ENCODE measurements at regions not wholly inside any gene's neighbourhood (a gene's known extent, or its start where the extent isn't known, plus 50 kb on each side); places are given as distances from the start of the nearest gene placed in this dataset.

DNA sequence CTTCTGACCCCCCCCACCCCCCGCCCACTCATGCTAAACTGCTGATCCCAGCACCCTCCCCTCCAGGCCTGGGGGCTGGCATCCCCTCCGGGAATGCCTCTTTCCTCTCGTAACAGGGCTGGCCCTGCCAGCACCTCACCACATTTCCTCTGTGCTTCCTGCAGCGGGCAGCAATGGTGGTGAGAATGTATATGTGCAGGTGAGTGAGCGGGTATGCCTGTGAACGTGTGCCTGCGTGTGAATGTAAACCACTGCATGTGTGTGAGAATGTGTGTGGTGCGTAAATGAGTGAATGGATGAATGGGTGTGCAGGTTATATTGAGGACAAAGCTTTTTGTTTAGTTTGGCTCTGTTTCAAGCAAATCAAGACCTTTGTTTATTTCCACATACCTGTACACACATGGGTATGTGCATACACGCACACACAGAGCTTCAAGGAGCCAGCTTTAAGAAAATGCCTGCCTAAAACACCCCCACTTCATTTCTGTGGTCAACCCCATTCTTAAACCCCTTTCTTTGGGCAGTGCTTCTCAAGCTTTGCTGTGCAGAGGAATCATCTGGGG, 95.7 kb upstream of the SHB start:
- DNase-seq (ENCODE audit: low read depth in 4 of 4, low spot score in 1 of 4): no peak

DNA sequence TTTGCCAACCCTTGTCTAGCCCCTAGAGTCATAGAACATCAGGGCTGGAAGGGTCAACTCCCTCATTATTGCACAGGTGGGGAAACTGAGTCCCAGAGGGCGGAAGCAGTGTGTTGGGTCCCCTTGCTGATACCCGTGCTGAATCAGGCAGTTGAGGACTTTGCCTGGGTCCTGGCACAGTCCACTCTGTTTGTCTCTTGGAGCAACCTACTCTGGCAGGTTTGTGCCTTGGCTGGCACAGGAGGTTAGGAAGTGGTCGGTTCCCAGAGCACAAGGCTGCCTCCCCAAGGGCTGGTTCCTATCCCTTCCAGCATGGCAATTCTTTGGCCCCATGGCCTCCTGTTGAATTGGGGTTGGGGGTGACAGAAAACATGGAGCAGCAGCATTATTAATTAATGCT, 94.5 kb upstream of the SHB start:
- DNase-seq (ENCODE audit: low read depth in 4 of 4, low spot score in 1 of 4): no peak

DNA sequence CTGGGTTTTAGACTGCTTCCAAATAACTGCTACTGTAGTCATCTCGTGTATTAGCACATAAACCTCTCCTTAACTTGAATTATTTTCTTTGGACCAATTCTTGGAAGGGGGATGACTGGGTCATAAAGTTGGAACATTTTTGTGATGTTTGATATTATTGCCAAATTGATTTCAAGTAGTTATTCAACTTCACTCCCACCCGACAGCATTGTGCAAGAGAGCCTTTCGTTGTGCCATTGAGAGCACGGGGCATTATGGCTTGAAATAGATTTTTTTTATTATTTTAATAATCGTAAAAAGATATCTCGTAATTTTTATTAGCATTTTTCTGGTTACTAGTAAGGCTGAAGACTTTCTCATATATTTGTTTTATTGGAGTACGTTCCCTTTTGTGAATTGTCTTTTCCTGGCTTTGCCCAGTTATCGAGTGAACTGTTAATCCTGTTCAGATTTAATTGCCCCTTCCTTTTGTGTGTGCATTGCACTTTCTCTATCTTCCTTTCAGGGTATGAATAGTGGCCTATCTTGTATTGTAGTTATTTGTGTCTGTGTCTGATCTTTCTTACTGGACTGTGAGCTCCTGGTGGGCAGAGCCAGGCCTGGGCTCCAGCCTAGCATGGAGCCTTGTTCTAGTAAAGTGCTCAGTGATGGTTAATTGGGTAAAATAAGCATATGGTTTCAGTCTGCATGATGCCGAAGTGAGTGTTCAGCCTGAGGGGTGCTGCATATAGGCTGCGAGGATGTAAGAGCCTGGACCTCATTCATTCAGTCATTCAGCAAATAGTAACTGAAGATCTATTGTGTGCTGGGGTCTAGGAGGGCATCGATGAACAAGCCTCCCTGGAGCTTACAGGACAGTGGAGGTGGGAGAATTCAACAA, 93.5 kb upstream of the SHB start:
- no peak for DNase-seq (ENCODE audit: low read depth in 4 of 4, low spot score in 1 of 4)

DNA sequence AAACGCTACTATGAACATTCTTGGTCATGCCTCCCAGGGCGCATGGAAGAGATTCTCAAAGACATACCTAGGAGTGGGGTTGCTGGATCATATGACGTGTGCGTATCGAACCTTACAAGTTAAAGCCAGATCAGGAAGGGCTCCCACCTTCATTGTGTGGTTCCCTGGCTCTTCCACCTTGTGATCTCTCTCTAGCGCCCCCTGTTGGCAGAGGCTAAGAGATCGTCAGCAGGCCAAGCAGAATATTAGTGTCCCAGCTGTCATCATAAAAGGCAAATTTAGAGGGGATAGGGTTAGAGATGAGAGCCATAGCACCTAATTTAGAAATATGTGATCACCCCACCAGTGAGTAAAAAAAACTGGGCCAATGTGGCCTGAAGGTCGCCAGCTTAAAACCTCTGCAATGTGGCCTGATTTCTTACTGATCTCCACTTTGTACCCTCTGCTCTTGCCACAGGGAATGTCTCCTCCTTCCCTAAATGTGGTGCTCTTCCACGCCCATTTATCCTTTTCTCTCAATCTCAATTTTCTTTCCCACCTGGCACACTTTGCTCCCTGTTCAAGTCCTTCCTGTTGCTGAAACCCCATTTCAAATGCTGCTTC, 91.7 kb upstream of the SHB start:
- DNase-seq (ENCODE audit: low read depth in 4 of 4, low spot score in 1 of 4): peak; percentile 52 to 67 (median 56)

DNA sequence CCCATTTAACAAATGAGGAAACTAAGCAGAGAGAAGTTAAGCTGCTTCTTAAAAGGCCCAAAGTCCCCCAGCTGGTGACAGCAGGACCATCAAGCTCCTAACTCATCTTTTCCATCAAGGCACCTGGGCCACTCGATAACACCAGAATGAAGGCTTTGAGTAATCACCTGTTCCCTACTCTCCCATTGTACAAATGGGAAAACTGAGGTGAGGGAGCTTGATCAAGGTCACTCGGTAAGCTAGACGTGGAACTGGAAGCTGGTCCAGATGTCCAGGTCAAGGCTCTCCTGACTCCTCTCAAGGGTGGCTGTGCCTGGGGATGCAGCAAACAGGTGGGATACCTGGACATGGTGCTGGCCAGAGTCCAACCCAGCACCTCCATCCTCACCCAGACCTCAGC, 90.6 kb upstream of the SHB start:
- DNase-seq (ENCODE audit: low read depth in 4 of 4, low spot score in 1 of 4): no peak

DNA sequence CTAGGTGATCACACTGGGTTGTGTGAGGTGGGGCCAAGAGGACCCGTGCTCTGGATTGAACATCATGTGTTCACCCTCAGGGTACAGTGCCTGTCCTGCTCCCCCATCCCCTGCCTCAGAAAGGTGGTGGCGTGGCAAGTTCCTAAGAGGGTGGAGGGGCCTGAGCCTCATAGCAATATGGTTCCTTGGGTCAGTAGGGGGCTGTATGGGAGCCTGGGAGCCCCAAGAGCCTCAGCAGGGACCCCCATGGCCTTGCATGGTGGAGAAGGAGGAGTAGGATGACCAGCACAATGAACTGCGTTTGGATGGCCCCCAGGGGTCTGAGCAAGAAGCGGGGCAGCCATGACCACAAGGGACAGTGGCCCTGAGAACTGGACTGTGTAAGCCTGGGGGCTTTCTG, 89.6 kb upstream of the SHB start:
- no peak for DNase-seq (ENCODE audit: low read depth in 4 of 4, low spot score in 1 of 4)

DNA sequence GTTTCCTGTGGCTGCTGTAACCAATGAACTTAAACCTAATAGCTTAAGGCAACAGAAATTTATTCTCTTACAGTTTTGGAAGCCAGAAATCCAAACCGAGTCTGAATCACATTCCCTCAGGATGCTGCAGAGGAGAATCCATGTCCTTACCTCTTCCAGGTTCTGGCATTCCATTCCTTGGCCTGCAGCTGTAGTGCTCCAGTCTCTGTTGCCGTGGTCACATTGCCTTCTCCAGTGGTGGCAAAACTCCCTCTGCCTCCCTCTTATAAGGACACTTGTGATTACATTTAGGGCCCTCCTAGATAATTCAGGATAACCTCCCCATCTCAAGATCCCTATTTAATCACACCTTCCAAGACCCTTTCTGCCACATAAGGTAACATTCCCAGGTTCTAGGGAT, 88.7 kb upstream of the SHB start:
- no peak for DNase-seq (ENCODE audit: low read depth in 4 of 4, low spot score in 1 of 4)

DNA sequence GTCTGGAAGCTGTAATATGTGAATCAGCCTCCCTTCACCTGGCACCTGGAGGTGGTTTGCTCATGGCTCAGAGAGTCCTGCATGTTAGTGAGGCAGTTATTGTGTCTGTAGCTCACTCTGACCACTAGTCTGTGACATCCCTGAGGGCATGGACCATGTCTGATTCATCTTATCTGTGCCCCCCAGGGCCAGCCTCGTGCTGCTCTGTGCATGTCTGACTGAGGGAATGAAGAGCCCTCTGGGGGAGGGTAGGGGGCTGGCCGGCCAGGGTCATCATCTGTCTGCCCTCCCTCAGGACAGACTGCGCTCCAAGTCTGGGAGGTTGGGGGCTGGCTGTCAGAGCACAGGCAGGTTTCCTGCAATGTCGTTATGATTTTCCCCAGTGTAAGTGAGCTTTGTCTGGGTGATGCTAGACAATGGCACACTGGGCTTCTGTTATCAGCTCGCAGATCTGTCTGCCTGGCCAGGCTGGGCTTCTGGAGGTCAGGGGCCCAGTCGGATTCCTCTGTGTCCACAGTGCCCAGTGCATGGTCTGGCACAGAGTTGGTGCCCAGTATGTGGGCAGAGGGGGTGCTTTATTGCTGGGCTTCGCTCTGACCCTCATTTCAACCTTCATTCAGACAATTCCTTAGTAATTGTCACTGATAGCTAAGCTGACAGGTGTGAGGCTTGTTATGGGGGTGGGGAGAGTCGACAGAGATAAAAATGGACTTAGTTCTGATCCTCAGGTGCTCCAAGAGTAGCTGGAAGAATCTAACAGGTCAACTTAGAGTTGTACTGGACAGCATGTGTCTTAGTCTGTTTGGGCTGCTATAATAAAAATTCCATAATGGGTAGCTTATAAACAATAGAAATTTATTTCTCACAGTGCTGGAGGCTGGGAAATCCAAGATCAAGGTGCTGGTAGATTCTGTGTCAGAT, 85.7 kb upstream of the SHB start:
- DNase-seq (ENCODE audit: low read depth in 4 of 4, low spot score in 1 of 4): no peak

DNA sequence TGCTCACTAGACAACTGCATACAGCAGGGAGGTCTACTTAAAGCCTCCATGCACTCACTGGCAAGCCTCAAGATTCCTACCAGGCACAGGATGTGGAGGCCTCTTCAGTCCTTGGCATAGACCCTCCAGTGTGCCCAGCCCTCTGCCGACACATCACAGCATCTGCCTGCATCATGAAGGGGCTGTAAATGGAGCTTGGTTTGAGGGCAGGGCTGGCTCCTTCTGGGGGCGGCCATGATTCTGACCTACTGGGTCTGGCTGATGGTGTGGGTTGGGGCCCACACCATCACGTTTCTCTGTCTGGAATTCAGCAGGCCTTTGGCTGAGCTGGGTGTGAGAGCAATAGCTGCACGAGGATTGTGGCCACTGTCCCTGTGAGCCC, 84.9 kb upstream of the SHB start:
- no peak for DNase-seq (ENCODE audit: low read depth in 4 of 4, low spot score in 1 of 4)

DNA sequence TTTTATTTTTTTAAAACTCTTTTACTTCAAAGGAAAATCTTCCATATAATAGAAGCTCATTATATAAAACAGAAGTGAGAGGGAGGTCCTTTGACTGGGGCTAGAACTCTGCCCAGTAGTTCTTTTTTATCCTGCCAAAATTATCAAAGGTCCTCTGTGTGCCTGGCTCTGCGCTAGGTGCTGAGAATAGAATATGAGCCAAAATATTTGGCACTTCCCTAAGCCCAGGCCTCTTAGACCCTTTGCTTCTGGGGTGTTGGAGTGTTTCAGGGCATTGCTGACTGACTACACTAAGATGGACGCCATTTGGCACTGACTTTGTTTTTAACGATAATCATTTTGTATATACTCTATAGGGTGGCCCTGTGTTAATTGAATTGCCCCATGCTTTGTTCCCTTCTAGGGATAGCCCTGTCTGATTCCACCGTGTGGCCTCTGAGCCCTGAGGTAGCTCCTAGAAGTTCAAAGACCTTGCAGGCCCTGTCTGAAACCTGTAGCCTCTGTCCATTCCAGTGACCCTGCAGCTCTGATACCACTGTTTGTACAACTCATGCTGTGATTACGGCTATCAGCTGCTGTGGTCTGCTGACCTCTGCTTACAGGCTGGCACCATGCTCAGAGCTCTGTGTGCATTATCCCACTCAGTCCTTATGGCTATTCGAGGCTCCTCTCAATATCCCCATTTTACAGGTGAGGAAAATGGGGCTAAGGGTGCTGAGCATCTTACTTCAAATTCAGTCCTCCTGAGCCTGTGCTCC, 84.3 kb upstream of the SHB start:
- no peak for DNase-seq (ENCODE audit: low read depth in 4 of 4, low spot score in 1 of 4)

DNA sequence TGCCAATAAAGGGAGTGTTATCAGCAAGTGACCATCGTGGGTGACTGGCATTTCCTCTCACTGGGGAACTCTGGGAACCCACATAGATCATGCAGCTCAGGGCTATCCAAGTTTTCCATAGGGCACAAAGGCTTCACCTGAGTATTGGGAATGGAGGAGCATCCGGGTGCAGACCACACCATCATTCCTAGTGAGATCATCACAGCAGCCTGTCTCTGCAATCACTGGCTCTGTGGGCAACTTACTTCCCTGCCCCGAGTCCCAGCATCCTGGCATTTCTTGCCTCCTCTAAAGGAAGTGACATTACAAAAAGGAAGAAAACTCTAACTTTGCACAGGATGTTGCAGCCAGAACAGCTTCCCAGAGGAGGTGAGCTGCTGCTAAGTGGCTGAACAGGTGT, 80.6 kb upstream of the SHB start:
- no peak for DNase-seq (ENCODE audit: low read depth in 4 of 4, low spot score in 1 of 4)

DNA sequence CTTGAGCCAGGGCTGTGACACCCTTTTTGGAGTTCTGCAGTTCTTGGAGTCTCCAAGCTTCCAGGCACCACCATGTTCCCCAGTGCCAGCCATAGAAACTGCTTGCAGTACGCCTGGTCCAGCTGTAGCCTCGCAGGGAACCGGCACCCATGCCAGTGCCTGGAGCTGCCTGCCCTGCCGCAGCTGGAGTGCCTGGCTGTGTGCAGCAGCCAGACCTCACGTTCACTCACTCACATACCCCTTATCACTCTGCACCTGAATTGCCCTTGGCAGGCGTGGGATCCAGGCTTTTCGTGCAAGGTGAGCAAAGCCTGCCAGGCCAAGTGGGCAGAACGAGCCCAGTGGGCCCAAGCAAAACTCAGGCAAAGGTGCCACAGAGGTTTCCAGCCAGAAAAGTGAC, 77.8 kb upstream of the SHB start:
- no peak for DNase-seq (ENCODE audit: low read depth in 4 of 4, low spot score in 1 of 4)

DNA sequence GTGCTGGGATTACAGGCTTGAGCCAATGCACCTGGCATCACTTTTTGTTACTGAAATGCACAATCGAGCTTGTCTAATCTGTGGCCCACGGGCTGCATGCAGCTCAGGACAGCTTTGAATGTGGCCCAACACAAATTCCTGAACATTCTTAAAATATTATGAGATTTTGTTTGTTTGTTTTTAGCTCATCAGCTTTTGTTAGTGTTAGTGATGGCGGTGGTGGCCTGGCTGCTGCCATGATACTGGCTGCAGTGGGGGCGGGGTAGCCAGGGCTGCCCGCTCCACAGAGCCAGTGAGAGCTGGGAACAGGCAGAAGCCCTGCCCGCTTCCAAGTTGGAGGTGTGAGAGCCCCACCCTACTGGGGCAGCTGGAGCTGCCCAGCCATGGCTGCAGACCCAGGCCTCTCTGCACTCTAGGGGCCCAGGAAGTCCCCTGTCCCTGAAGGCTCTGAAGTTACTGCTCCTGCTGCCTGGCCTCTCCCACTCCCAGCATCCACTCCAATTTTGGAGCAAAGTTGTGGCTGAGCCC, 76.6 kb upstream of the SHB start:
- DNase-seq (ENCODE audit: low read depth in 4 of 4, low spot score in 1 of 4): no peak

DNA sequence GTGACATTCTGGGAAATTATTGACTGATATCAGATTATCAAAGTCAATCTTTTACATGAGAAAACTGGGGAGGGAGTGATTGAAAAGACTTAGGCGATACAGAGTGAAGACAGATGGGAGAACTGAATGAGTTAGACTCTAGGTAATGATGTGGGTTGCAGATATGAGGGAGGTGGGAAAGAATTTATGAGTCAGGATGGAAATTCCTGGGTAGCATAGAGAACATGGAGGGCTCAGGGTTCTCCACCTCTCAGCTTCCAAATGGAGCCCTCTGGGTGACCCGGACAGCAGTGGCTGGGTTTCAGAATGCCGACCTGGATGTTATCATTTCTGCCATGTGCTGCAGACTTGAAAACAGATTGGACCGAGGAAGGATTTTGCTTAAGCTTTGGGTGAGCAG, 75.4 kb upstream of the SHB start:
- no peak for DNase-seq (ENCODE audit: low read depth in 4 of 4, low spot score in 1 of 4)

DNA sequence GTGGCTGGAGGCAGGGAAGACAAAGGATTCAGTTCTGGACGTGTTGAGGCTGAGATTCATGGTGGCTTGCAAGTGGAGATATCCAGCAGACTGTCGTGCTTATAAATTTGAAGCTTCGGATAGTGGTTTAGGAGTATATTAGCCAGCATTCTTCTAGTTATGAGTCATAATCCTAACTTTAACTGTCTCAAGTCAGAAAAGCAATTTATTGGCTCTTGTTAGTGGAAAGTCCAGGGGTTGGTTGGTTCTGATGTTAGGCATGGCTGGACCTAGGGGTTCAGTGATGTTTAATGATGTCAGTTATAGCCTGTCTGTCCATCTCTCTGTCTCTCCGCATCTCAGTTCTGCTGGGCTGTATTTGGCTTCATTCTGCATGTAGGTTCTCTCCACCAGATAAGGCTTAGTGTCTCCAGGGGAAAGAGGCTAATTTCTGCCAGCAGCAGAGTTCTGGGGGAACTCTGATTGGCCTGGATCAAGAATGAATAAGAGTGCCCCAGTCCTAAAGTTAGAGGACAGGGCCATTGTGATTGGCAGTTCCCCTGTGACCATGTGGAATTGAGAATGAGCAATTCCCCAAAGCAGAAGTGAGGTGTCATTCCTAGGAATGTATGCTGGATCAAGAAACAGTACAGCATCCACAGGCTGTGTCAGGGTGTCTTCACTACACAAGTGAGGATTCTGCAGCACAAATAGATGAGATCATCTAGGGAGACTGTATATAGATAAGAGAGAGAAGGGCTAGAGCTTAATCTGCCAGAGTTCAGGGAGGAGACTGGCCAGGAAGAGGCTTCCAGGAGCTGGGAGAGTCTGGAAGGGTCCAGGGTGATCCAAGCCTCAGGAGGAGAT, 72.9 kb upstream of the SHB start:
- DNase-seq (ENCODE audit: low read depth in 4 of 4, low spot score in 1 of 4): no peak

DNA sequence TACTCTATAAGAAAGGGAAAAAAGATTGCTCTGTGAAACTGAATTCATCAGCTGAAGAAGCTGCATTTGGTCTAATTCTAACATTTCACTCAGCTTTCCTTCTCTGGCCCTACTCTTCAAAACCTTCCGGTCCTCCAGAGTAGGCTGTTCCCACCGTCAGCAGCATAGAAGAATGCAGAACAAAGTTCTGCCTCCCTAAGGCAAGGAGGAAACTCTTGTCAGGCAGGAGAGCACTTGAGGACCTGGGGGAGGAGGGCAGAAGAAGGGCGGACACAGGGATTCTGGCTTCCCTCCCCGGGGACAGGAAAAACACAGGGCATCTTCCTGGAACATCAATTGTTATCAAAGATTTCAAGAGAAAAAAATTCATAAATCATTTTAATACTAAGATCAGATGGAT, 69.2 kb upstream of the SHB start:
- no peak for DNase-seq (ENCODE audit: low read depth in 4 of 4, low spot score in 1 of 4)

DNA sequence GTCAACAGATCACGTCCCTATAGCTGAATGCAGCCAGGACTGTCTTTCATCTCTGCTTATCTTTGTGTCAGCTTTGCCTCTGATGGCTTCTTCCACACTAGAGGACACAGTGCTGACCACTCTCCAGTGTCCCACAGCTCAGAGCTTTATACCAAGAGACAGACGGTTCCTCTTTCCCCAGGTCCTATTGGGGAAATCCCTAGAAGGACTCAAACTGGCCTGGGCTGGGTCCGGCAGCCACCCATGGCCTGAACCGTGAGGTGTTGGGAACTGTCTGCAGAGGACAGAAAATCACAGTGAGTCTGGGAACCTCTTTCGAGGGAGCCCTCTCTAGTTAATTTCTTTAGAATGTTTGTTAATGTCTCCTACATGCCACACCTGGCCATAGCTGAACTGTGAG, 68.3 kb upstream of the SHB start:
- DNase-seq (ENCODE audit: low read depth in 4 of 4, low spot score in 1 of 4): no peak

DNA sequence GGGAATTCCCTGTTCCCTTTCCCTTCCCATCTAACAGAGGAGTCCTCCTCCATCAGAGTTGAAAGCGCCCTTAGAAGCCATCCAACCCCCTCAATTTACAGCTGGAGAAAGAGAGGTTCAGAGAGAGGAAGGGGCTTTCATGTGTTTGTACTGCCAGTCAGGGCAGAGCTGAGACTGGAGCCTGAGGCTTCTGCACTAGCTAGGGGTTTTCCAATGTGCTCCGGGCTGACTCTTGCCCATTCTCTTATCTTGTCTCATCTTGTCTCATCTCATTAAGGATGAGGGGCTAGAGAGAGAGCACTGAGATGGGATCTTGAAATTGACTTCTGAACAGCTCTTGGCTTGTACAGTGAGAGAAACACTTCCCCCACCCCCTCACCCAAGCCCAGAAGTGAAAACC, 67.4 kb upstream of the SHB start:
- DNase-seq (ENCODE audit: low read depth in 4 of 4, low spot score in 1 of 4): no peak

DNA sequence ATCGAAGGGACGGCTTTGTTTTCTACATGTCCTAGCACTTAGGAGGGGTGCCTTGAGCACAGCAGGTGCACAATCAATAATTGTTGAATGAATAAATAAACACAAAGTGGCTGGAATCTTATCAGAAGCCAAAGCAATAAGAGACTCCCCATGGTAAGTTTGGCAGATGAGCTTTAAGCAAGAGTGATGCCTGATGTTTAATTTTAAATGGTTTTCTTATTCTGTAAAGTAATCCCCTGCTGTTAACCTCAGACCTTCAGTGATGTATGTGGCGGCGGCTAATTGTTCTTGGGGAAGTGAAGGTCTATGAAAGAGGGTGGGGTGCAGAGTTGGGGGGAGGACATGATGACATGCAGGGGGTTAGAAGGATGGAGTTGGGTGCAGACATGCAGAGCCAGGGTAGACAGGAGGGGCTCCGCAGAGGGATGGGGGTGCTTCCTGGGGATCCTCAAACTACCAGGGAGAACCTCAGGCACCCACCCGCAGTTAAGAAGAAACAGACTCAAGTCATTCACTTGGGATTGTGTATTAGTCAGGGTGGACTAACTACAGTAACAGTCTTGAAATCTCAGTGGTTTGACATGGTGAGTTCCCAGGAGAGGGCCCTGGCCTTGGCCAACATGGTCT, 65.7 kb upstream of the SHB start:
- no peak for DNase-seq (ENCODE audit: low read depth in 4 of 4, low spot score in 1 of 4)

Measured in stimulated activated CD4-positive, alpha-beta T cell treated with anti-CD3 and anti-CD28 coated beads, Interleukin-1b, Interleukin-23, amount 100 ng/mL, for 24 hours (primary cell).